ENCODE measurements at regions not wholly inside any gene's neighbourhood (a gene's known extent, or its start where the extent isn't known, plus 50 kb on each side); places are given as distances from the start of the nearest gene placed in this dataset.
"Not testable (repeated sequence)": the region's sequence is repeated elsewhere in the genome, so short reads cannot be mapped to it uniquely, and the experiment has no call there.

GRCh38 chr9:107592424-107592823 lies 102.9 kb upstream of the KLF4 start:
- no peak for DNase-seq
- H3K27me3 ChIP-seq: no peaks in the 10 kb centered on the region
- no peaks in the 10 kb centered on the region for H3K9me3 ChIP-seq
- no peak overlapping the region for H3K4me3 ChIP-seq
- no peaks in the 10 kb centered on the region for H3K36me3 ChIP-seq

GRCh38 chr9:107591781-107592180 lies 102.2 kb upstream of the KLF4 start:
- H3K4me3 ChIP-seq: no peak overlapping the region
- no peak for DNase-seq
- H3K36me3 ChIP-seq: no peaks in the 10 kb centered on the region
- no peaks in the 10 kb centered on the region for H3K9me3 ChIP-seq
- H3K27me3 ChIP-seq: no peaks in the 10 kb centered on the region

GRCh38 chr9:107588393-107588792 lies 98.8 kb upstream of the KLF4 start:
- H3K9me3 ChIP-seq: no peaks in the 10 kb centered on the region
- no peaks in the 10 kb centered on the region for H3K36me3 ChIP-seq
- H3K4me3 ChIP-seq: no peak overlapping the region
- H3K27me3 ChIP-seq: no peaks in the 10 kb centered on the region
- no peak for DNase-seq

GRCh38 chr9:107587191-107587963 lies 97.8 kb upstream of the KLF4 start:
- Histone ChIP-seq H3K27me3 (no peaks in the 10 kb centered on the region), H3K4me3 (0 out of 2 replicates have a peak overlapping the region, but pooled peaks have one; percentile 15), H3K36me3 (no peaks in the 10 kb centered on the region), H3K9me3 (no peaks in the 10 kb centered on the region)
- DNase-seq: peak; percentile 17

- Histone ChIP-seq H3K9me3 (no peaks in the 10 kb centered on the region), H3K27me3 (no peaks in the 10 kb centered on the region), H3K36me3 (no peaks in the 10 kb centered on the region), H3K4me3 (no peak overlapping the region)
- peak; percentile 23 for DNase-seq
Observed at GRCh38 chr9:107586493-107586892, 96.9 kb upstream of the KLF4 start.

GRCh38 chr9:107585465-107585864 lies 95.9 kb upstream of the KLF4 start:
- Histone ChIP-seq H3K27me3 (no peaks in the 10 kb centered on the region), H3K4me3 (no peak overlapping the region), H3K36me3 (no peaks in the 10 kb centered on the region), H3K9me3 (no peaks in the 10 kb centered on the region)
- no peak for DNase-seq

- DNase-seq: no peak
- no peaks in the 10 kb centered on the region for H3K36me3 ChIP-seq
- H3K27me3 ChIP-seq: no peaks in the 10 kb centered on the region
- no peaks in the 10 kb centered on the region for H3K9me3 ChIP-seq
- no peak overlapping the region for H3K4me3 ChIP-seq
Observed at GRCh38 chr9:107584944-107585343, 95.4 kb upstream of the KLF4 start.

GRCh38 chr9:107584186-107584585 lies 94.6 kb upstream of the KLF4 start:
- no peaks in the 10 kb centered on the region for H3K9me3 ChIP-seq
- H3K27me3 ChIP-seq: no peaks in the 10 kb centered on the region
- no peaks in the 10 kb centered on the region for H3K36me3 ChIP-seq
- DNase-seq: no peak
- H3K4me3 ChIP-seq: no peak overlapping the region

GRCh38 chr9:107577140-107577776 lies 87.7 kb upstream of the KLF4 start:
- DNase-seq: no peak
- Histone ChIP-seq H3K4me3 (no peak overlapping the region), H3K27me3 (no peaks in the 10 kb centered on the region), H3K36me3 (no peaks in the 10 kb centered on the region), H3K9me3 (no peaks in the 10 kb centered on the region)

GRCh38 chr9:107571148-107571547 lies 81.6 kb upstream of the KLF4 start:
- H3K36me3 ChIP-seq: no peaks in the 10 kb centered on the region
- H3K4me3 ChIP-seq: no peak overlapping the region
- H3K9me3 ChIP-seq: no peaks in the 10 kb centered on the region
- no peaks in the 10 kb centered on the region for H3K27me3 ChIP-seq
- DNase-seq: no peak

- H3K36me3 ChIP-seq: no peaks in the 10 kb centered on the region
- H3K27me3 ChIP-seq: no peaks in the 10 kb centered on the region
- DNase-seq: peak; percentile 74
- H3K4me3 ChIP-seq: no peak overlapping the region
- H3K9me3 ChIP-seq: no peaks in the 10 kb centered on the region
Observed at GRCh38 chr9:107569174-107569573, 79.6 kb upstream of the KLF4 start.

- not testable (repeated sequence) for H3K36me3 ChIP-seq, DNase-seq, H3K27me3 ChIP-seq, H3K4me3 ChIP-seq, H3K9me3 ChIP-seq
Observed at GRCh38 chr9:107568406-107568805, 78.8 kb upstream of the KLF4 start.

- Histone ChIP-seq H3K9me3 (no peaks in the 10 kb centered on the region), H3K36me3 (no peaks in the 10 kb centered on the region), H3K4me3 (no peak overlapping the region), H3K27me3 (no peaks in the 10 kb centered on the region)
- DNase-seq: no peak
Observed at GRCh38 chr9:107567462-107567861, 77.9 kb upstream of the KLF4 start.

- H3K4me3 ChIP-seq: no peak overlapping the region
- no peaks in the 10 kb centered on the region for H3K27me3 ChIP-seq
- no peaks in the 10 kb centered on the region for H3K9me3 ChIP-seq
- no peak for DNase-seq
- no peaks in the 10 kb centered on the region for H3K36me3 ChIP-seq
Observed at GRCh38 chr9:107566611-107567061, 77.1 kb upstream of the KLF4 start.

GRCh38 chr9:107562798-107563197 lies 73.2 kb upstream of the KLF4 start:
- H3K27me3 ChIP-seq: no peaks in the 10 kb centered on the region
- H3K36me3 ChIP-seq: no peaks in the 10 kb centered on the region
- DNase-seq: no peak
- no peak overlapping the region for H3K4me3 ChIP-seq
- no peaks in the 10 kb centered on the region for H3K9me3 ChIP-seq

GRCh38 chr9:107559494-107560086 lies 70.0 kb upstream of the KLF4 start:
- no peak for DNase-seq
- H3K36me3 ChIP-seq: no peaks in the 10 kb centered on the region
- no peaks in the 10 kb centered on the region for H3K9me3 ChIP-seq
- no peak overlapping the region for H3K4me3 ChIP-seq
- no peaks in the 10 kb centered on the region for H3K27me3 ChIP-seq

GRCh38 chr9:107557236-107557990 lies 67.8 kb upstream of the KLF4 start:
- Histone ChIP-seq H3K36me3 (no peaks in the 10 kb centered on the region), H3K4me3 (no peak overlapping the region), H3K9me3 (no peaks in the 10 kb centered on the region), H3K27me3 (no peaks in the 10 kb centered on the region)
- no peak for DNase-seq
